HepG2 (cell line): ENCODE measurements at regions not wholly inside any gene's neighbourhood (a gene's known extent, or its start where the extent isn't known, plus 50 kb on each side); places are given as distances from the start of the nearest gene placed in this dataset.

Experiments used
- NR1H2 ChIP-seq: sonication (generic); formaldehyde crosslinking; IDR thresholded peaks from 2 replicates; pipeline ENCODE4 v1.8.1; 2022; ENCODE audit warnings: low read depth, missing genetic modification reagents, borderline replicate concordance
- RAD21 ChIP-seq: fragments of 450-650 bp; formaldehyde crosslinking; IDR thresholded peaks from 2 replicates; pipeline ENCODE4 v1.5.0; 2020; ENCODE audit warnings: mild to moderate bottlenecking
- TP53 ChIP-seq: sonication (generic); formaldehyde crosslinking; conservative IDR thresholded peaks from 2 replicates; pipeline ENCODE4 v1.4.0; 2020; ENCODE audit warnings: missing genetic modification reagents
- ZNF121 ChIP-seq: sonication (generic); formaldehyde crosslinking; IDR thresholded peaks from 2 replicates; pipeline ENCODE4 v1.5.0; 2020; ENCODE audit warnings: mild to moderate bottlenecking, missing genetic modification reagents
- ZNF124 ChIP-seq: sonication (generic); formaldehyde crosslinking; IDR thresholded peaks from 2 replicates; pipeline ENCODE4 v1.4.0; 2020; ENCODE audit warnings: missing genetic modification reagents
- TF ChIP-seq, protein P1 (sequence below): sonication (generic); formaldehyde crosslinking; IDR thresholded peaks from 2 replicates; pipeline ENCODE4 v1.8.0; 2022; ENCODE audit warnings: mild to moderate bottlenecking, missing genetic modification reagents, moderate library complexity

- TF ChIP-seq NR1H2 = no peak
- TF ChIP-seq, protein P1, sequence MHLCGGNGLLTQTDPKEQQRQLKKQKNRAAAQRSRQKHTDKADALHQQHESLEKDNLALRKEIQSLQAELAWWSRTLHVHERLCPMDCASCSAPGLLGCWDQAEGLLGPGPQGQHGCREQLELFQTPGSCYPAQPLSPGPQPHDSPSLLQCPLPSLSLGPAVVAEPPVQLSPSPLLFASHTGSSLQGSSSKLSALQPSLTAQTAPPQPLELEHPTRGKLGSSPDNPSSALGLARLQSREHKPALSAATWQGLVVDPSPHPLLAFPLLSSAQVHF (CRISPR knock-in tag) = no peak
- TF ChIP-seq ZNF124 (CRISPR knock-in tag) = no peak
- no peak for TF ChIP-seq RAD21
- no peak for TF ChIP-seq TP53 (CRISPR knock-in tag)
- no peak for TF ChIP-seq ZNF121 (CRISPR knock-in tag)
Measured at GRCh38 chr9:16069249-16069648, 516.4 kb downstream of the CCDC171 start.
